GM19240 (cell line): ENCODE measurements at regions not wholly inside any gene's neighbourhood (a gene's known extent, or its start where the extent isn't known, plus 50 kb on each side); places are given as distances from the start of the nearest gene placed in this dataset.
"Not testable (repeated sequence)": the region's sequence is repeated elsewhere in the genome, so short reads cannot be mapped to it uniquely, and the experiment has no call there.

Source experiments
- DNase-seq: peaks from one replicate; pipeline ENCODE4 v3.0.0; 2011; ENCODE audit warnings: low spot score; ENCODE audit not compliant: insufficient read length

DNA sequence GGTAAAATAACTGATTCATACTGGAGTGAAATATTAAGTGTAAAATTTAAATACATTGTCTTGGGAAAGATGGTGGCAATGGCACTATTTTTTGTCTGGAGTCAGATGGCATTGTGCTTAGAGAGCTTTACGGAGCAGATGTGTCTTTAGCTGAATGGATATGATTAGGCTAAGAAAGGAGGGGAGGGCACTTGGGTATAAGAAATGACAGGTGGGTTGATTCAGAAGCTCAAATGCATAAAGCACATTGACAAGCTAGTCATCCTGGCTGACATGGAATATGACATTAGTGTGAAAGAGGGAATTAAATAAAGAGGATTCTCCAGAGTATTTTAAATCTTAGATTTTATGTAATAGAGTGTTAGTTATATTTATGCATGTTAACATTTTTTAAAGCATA is 570.1 kb upstream of the CBLB start:
- no peak for DNase-seq

DNA sequence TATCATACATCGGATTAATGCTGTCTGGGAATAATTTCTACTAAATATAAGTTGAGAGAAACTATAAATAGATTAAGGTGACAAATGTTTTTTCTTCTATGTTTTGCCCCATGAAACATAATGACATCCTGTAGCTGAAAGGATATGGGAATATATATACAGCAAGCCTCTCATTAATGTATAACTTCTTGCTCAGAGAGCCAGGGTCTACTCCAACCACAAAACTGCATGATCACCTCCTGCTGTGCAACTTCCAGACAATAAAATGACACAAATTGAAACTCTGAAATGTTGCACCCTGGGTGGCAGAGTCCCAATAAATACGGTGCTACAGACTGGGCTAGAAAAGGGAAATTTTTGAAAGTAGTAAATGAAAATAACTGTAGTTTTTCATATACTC is 571.9 kb upstream of the CBLB start:
- no peak for DNase-seq

DNA sequence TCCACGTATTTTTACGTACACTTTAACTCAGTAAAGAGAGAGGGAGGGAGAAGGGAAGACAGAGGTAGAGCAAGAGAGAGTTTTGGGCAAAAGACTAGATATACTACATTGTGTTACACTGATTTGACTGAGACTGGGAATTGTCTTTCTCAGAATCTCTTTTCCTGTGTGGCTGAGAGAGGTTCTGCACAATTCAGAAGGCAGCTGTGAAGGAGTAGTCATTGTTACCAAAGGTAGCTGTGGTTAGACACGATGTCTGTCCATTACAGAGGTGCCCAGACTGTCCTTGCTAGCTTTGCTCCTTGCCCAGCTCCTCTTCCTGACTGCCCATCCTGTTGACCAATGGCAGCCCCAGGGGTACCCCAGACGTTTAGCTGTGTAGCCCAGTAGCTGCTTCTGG is 577.5 kb upstream of the CBLB start:
- DNase-seq, result no peak

DNA sequence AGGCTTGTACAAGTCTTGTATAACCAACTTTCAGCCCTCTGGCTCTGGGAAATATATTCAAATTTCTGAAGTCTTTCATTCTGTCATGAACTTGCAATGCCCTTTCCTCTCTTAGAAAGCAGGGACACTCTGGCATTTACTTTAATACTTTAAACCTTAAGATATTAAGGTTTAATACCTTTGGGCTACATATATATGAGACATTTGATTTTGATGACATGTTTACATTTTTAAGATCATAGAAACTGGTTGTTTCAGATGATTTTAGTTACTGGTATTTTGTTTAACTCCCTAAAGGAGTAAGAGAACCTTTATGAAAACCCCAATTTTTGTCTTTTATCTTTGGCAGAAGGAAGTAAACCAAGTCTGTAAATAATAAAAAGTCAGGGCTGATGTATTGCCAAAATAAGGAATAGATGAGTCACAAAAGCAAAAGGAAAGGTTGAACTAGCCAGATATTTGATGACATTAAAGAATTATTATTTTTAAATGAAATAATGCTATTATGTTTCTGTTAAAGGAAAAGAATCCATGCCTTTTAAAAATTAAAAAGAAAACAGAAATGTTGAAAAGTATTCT is 579.0 kb upstream of the CBLB start:
- no peak for DNase-seq

DNA sequence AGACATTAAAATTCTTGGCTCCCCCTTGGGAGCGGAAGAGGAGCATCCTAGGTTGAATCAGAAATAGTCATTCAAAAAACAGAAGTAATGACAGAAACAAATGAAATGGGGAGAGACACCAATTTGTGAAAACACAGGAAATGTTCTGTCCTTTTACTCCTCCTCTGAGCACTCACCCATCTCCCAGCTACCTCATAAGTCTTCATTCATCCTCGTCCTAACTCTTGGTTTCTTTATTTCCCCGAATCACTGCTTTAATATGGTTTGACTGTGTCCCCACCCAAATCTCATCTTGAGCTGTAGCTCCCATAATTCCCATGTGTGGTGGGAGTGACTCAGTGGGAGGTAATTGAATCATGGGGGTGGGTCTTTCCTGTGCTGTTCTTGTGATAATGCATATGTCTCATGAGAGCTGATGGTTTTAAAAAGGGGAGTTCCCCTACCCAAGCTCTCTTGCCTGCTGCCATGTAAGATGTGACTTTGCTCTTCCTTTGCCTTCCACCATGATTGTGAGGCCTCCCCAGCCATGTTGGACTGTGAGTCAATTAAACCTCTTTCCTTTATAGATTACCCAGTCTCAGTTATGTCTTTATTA is 579.7 kb upstream of the CBLB start:
- DNase-seq, result not testable (repeated sequence)

DNA sequence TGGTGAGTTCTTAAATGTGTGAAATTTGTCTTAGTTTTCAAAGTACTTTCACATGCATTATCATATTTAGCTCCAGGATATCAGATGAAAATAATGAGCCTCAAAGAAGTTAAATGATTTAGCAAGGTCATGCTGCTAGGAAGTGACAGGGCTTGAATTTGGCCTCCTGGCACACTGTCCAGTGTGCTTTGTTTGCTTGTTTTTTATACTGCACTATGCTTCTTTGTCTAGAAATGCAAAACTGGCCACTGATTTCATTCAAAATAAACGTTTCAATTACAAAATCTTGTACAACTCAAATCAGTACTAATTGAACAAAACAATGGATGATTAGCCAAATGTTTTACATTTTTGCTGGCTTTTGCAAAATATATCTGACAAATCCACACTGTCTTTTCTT is 583.3 kb upstream of the CBLB start:
- no peak for DNase-seq

DNA sequence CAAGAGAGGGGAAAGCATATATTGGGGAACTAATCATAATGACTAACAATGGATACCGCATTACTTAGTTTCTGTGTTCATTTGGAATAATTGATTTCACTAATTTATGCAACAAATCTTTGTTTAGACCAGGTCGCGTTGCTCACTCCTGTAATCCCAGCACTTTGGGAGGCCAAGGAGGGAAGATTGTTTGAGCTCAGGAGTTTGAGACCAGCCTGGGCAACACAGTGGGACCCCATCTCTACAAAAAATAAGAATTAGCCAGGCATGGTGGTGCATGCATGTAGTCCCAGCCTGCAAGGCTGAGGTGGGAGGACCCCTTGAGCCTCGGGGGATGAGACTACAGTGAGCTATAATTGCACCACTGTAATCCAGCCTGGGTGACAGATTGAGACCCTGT is 585.7 kb upstream of the CBLB start:
- DNase-seq, result no peak

DNA sequence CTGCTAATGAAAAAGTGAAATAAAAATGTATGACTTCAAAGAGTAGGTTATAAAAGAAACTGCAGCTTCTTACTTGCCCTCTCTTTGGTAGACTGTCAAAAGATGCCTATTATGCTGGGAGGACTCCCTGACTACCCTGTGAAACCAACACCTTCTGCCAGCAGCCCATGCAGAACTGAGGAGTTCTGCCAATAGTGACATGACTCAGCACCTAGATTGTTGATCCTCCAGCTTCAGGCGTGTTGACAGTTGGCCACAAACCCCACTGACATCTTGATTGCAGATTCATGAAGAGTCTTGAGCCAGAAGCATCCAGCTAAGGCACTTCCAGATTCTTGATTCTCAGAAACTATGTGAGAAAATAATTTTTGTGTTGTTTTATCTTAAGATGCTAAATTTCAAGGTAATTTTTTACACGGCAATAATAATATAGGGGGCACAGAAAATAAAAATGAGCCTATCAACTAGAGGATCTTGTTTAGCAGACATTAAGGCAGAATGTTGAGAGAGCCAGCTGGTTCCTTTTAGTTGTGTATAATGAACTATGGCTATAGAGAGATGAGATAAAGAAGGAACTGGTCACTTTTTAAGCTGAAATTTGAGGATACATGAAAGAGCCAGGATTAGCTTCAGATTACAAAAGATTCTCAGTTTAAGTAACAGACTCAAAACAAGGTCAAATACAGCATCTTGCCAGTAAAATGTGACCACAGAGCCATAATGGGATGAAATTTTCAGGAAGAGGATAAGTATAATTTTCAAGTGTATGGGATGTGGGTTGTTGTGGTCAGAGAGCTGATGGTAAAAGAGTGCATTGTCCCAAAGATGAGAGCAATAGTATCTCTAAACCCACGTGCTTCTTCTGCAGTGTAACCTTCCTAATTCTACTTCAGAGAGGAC is 588.7 kb upstream of the CBLB start:
- DNase-seq, result peak; percentile 10

DNA sequence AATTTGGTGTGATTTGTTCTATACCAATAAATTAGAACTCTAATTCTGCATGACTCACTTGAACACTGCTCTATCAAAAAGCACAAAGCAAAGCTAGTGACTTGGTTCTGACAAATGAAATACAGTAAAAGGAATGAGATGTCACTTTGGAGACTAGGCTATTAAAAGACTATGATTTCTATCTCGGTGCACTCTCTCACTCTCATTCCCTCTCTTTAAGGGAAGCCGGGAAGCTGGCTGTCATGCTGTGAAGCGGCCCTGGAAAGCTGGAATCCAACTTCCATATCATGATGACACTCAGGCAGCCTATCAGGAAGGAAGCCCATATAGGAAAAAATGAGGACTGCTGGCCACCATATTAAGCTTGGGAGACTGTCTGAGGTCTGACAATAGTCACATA is 590.1 kb upstream of the CBLB start:
- no peak for DNase-seq

DNA sequence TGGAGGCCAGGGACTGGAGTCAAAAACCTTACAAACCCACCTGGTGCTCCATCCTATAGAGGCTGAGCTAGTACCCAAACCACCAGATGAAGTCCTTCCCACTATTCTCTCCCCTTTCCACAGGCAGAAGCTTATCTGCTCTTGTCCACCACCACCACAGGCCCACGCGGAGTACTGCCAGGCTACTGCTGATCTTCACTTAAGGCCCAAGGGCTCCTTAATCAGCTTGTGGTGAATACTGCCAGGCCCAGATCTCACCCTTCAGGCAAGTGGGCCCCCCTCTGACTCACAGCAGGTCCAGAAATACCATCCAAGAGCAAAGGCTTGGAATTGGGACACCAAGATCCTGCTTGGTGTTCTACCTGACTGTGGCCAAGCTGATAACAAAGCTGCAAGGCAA is 598.1 kb upstream of the CBLB start:
- DNase-seq, result no peak

DNA sequence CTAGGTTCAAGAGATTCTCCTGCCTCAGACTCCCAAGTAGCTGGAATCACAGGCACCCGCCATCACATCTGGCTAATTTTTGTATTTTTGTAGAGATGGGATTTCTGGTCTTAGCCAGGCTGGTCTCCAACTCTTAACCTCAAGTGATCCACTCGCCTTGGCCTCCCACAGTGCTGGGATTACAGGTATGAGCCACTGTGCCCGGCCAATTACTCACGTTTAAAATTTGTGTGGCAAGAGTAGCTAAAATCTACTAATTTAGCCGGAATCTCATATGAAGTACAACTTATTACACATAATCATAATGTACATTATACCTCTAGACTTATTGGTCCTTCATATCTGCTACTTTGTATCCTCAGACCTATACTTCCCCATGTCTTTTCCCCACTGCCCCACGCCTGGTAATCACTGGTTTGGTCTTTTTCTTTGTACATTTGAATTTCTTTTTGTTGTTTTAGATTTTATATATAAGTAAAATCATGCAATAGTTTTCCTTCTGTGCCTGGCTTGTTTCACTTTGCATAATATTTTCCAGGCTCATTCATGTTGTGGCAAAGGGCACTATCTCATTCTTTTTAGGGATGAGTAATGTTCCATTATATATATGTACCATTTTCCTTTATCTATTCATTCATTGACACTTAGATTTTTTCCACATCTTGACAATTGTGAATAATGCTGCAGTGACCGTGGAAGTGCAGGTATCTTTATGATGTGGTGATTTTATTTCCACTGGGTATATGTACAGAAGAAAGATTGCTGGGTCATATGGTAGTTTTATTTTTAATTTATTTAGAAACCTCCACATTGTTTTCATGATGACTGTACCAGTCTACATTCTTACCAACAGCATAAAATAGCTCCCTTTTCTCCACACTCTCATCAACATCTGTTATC is 605.0 kb upstream of the CBLB start:
- DNase-seq, result no peak

DNA sequence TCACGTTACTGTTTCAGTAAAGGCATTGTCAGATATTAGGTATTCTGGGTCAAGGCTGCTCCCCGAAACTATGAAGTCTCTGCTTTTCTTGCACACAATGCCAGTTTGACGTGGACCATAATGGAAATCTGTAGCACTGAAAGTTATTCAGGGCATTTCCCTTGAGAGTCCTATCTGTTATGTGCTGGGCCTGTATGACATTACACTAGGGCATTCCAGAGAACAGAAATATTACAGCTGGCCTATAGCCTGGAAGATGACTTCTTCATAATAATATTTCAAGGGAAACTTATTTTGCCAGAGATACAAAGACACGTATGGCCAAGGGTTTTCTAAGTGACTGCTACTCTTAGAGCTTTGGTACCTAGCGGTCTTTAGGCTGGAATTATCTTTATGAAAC is 613.6 kb upstream of the CBLB start:
- no peak for DNase-seq

DNA sequence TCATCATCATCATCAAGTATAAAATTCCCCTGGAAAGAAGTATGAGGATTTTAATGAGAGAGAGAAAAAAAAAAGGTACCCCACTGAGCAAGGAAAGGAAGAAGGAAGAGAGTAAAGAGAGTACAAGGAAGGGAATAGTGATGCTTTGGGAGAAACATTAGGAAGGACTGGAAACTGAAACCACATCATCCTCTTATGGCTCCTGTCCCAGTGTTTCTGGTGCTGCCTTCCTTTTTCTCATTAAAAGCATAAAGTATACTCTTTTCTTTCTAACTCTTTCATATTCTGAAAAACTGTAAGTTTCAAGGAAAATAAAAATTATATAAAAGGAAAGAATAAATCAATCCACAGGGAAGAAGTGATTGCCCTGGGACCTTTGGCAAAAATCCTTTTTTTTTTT is 616.4 kb upstream of the CBLB start:
- DNase-seq, result no peak

DNA sequence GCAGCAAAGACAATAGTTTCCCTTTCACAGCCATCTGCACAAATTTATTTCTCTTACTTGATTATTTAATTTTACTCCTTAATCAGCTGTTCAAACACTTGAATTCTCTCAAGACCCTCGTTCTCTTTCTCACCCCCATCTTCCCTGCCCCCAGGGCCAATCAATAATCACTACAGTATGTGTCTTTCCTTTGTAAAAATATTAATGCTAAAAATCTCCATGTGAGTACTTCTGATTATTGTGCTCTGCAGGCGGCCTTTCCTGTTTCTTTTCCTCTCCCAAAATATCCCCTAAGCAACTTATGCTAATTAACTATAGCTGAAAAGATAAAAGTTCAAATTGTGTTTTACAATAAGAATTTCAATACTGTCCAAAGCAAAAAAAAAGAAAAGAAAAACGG is 617.0 kb upstream of the CBLB start:
- no peak for DNase-seq

DNA sequence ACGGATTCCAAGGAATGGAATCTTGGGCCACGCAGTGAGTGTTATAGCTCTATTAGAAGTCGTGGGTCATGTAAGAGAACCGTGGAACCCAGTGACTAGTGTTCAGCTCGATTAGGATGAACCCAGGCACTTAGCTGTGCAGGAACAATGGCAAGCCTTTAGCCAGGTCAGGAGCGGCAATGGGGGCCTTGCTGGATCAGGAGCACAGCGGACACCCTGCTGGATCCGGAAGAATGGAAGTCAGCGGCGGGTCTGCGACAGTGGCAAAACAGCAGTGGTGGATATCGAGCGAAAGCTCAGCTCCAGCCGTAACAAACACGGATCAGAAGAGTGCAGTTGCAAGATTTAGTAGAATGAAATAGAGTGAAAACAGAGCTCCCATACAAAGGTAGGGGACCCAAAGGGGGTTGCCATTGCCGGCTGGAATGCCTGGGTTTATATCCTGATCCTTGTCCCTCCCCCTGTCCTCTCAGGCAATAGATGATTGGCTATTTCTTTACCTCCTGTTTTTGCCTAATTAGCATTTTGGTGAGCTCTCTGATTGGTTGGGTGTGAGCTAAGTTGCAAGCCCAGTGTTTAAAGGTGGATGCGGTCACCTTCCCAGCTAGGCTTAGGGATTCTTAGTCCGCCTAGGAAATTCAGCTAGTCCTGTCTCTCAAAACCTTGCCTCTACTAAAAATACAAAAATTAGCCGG is 618.3 kb upstream of the CBLB start:
- DNase-seq, result not testable (repeated sequence)

DNA sequence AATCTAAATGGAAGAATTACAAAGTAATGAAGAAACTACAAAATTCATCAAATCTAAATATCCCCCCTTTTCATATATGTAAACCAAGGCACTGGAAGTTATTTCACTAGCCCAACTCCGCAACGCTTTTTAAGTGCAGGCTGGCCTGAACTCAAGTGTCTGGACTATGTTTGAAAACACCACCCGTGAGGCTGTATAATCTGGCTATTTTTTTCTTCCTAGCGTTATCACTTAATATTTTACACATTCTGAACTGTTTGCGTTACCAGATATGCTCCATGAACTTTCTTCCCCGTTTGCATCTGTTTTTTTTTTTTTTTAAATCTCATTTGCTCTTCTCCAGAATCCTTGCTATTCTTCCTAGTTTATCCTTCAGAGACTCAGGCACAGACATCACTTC is 619.5 kb upstream of the CBLB start:
- DNase-seq, result no peak

DNA sequence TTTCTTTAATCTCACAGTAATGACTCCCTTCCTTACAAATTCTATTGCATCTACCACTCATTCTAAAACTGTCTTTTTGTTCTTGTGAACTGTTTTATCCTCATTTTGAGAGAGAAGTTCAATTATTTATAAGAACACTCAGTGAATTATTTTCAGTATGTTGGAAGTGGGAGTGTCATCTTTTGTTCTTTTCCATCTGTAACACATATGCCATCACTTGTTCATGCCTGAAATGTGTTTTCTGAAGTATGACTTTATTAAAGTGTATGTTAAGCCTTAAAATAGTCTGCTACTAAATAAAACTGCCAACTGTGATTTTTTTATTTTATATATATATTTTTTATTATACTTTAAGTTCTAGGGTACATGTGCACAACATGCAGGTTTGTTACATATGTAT is 623.0 kb upstream of the CBLB start:
- no peak for DNase-seq

DNA sequence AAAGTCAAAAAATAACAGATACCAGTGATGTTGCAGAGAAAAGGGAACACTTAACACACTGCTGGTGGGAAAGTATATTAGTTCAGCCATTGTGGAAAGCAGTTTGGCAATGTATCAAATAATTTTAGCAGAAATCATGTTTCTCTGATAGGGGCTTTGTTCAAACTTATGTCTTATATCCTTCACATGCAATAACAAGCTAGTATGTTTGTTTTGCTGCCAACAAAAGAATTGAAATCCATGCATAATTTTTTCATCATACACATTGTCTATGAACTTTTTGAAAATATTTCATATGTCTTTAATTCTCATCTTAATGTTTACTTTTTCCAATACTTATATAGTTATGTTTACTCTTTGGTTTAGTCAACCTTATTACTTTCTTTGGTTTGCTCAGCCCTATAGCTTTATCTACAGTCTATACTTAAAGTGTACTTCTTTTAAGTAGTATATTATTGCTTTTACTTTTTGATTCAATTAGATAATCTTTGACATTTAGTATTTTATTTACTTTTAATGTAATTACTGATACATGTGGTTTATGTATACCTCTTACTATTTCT is 639.6 kb upstream of the CBLB start:
- no peak for DNase-seq

DNA sequence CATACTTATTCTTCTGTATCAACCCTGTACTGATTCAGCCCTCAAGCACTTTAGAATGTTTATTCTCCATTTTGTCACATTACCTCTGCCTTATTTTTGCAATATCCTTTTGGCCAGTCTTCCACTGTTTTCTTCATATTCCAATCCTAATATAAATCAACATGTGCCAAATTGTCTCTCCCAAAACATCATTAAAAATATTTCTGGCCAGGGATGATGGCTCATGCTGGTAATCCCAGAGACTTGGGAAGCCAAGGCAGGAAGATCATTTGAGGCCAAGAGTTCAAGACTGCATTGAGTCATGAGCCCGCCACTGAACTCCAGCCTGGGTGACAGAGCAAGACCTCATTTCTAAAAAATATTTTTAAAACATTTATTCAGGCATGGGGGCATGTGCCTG is 641.4 kb upstream of the CBLB start:
- no peak for DNase-seq

DNA sequence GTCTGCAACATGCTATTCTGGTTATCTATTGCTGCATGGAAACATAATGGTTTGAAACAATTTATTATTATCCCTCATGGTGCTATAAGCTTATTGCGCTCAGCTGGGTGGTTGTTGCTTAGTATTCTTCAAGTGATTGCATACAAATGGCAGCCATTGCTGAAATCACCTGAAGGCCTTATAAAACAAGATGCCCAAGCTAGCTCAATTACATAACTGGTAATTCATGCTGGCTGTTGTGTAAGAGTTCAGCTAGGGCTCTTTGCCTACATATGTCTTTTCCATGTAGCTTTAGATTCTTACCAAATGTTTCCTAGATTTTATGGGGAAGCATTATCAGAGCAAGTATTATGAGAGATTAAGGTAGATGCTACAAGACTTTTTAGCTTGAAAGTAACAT is 644.0 kb upstream of the CBLB start:
- DNase-seq, result no peak

DNA sequence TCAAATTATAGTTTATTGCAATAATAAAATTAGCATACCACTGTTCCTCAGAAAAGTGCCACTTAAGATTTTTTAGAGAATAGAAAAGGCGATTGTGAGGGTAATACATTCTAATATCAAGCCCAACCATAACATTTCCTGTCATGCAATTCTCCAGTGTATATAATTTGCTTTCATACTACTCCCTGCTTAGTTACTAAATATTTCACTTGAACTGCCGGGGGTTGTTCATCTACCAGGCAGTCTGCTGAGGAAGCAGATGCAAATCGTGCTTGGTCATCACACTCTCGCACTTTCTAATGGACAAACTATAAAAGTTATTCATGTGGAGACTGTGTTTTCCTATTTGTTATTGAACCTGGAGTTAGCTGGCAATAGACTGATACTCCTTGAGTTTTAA is 645.6 kb upstream of the CBLB start:
- no peak for DNase-seq
